HuH-7 (cell line): ENCODE measurements at regions not wholly inside any gene's neighbourhood (a gene's known extent, or its start where the extent isn't known, plus 50 kb on each side); places are given as distances from the start of the nearest gene placed in this dataset.

Source experiments
- DNase-seq: peaks from one replicate; pipeline ENCODE4 v3.0.0; 2011; ENCODE audit warnings: low spot score

GRCh38 chr1:90402893-90403849 lies 313.9 kb downstream of the BARHL2 start:
- no peak for DNase-seq

GRCh38 chr1:90400131-90400530 lies 317.0 kb downstream of the BARHL2 start:
- DNase-seq = no peak

GRCh38 chr1:90396917-90397316 lies 320.2 kb downstream of the BARHL2 start:
- no peak for DNase-seq

GRCh38 chr1:90394247-90394646 lies 322.9 kb downstream of the BARHL2 start:
- no peak for DNase-seq

- no peak for DNase-seq
These were observed 324.1 kb downstream of the BARHL2 start for GRCh38 chr1:90393025-90393424.

GRCh38 chr1:90391126-90391525 lies 326.0 kb downstream of the BARHL2 start:
- no peak for DNase-seq

- DNase-seq = no peak
These were observed 329.3 kb downstream of the BARHL2 start for GRCh38 chr1:90387805-90388204.

GRCh38 chr1:90386899-90387720 lies 330.0 kb downstream of the BARHL2 start:
- no peak for DNase-seq

GRCh38 chr1:90384193-90384592 lies 332.9 kb downstream of the BARHL2 start:
- no peak for DNase-seq

GRCh38 chr1:90382161-90382560 lies 334.9 kb downstream of the BARHL2 start:
- DNase-seq = no peak

GRCh38 chr1:90381598-90381997 lies 335.5 kb downstream of the BARHL2 start:
- no peak for DNase-seq

- DNase-seq = no peak
These were observed 345.7 kb downstream of the BARHL2 start for GRCh38 chr1:90371448-90371813.

GRCh38 chr1:90370686-90371447 lies 346.2 kb downstream of the BARHL2 start:
- no peak for DNase-seq

- no peak for DNase-seq
These were observed 354.9 kb downstream of the BARHL2 start for GRCh38 chr1:90362163-90362562.

- no peak for DNase-seq
These were observed 356.1 kb downstream of the BARHL2 start for GRCh38 chr1:90361026-90361425.

GRCh38 chr1:90359994-90360393 lies 357.1 kb downstream of the BARHL2 start:
- no peak for DNase-seq

- DNase-seq = no peak
These were observed 358.7 kb downstream of the BARHL2 start for GRCh38 chr1:90358448-90358847.

- no peak for DNase-seq
These were observed 359.1 kb downstream of the BARHL2 start for GRCh38 chr1:90357995-90358394.

GRCh38 chr1:90356991-90357390 lies 360.1 kb downstream of the BARHL2 start:
- DNase-seq = no peak

GRCh38 chr1:90356101-90356500 lies 361.0 kb downstream of the BARHL2 start:
- DNase-seq = no peak

GRCh38 chr1:90354704-90355103 lies 359.8 kb downstream of the ZNF326 start:
- DNase-seq = no peak

- no peak for DNase-seq
These were observed 356.1 kb downstream of the ZNF326 start for GRCh38 chr1:90351019-90351418.
